Natural killer cell (primary cell): ENCODE measurements at regions not wholly inside any gene's neighbourhood (a gene's known extent, or its start where the extent isn't known, plus 50 kb on each side); places are given as distances from the start of the nearest gene placed in this dataset.

Experiments used
- ATAC-seq, 3 donors: fragments of 150-1000 bp in 2 of 3; fragments of 200-7000 bp in 1 of 3; cut with Tn5 transposase; 1 replicate in 1 of 3; 2 replicates in 2 of 3; pipeline ENCODE4 v1.10.0; 2021; ENCODE audit warnings: mild to moderate bottlenecking in 2 of 3, moderate library complexity in 2 of 3
- DNase-seq, 2 donors: peaks; one replicate each; pipeline versions ENCODE4 v3.0.0 to v3.0.0-alpha.2; 2013 to 2021; ENCODE audit warnings: mixed read lengths in 1 of 2
- H3K27ac ChIP-seq: one replicate; pipeline ENCODE4 v1.5.1; 2013; ENCODE audit warnings: mild to moderate bottlenecking, low read length
- H3K27me3 ChIP-seq: one replicate; pipeline ENCODE4 v1.6.1; 2013; ENCODE audit warnings: low read length; ENCODE audit not compliant: control insufficient read depth, insufficient read depth
- H3K36me3 ChIP-seq: one replicate; pipeline ENCODE4 v1.6.1; 2013; ENCODE audit warnings: low read length; ENCODE audit not compliant: control insufficient read depth, insufficient read depth
- H3K4me1 ChIP-seq: one replicate; pipeline ENCODE4 v1.6.1; 2013; ENCODE audit warnings: low read length; ENCODE audit not compliant: control insufficient read depth, insufficient read depth
- H3K4me3 ChIP-seq: one replicate; pipeline ENCODE4 v1.5.1; 2013; ENCODE audit warnings: low read length
- H3K9me3 ChIP-seq: one replicate; pipeline ENCODE4 v1.6.1; 2013; ENCODE audit warnings: low read length; ENCODE audit not compliant: control insufficient read depth, insufficient read depth
- H3K27ac Mint-ChIP-seq, 2 donors: one replicate each; pipeline ENCODE4 v1.8.0; 2022; ENCODE audit warnings: mild to moderate bottlenecking in 2 of 2, mixed read lengths in 2 of 2, moderate library complexity in 1 of 2
- H3K27me3 Mint-ChIP-seq, 2 donors: one replicate each; pipeline ENCODE4 v1.8.0; 2022; ENCODE audit warnings: low read depth in 2 of 2, mixed read lengths in 2 of 2
- H3K36me3 Mint-ChIP-seq: one replicate; pipeline ENCODE4 v1.8.0; 2022; ENCODE audit warnings: mixed read lengths
- H3K4me1 Mint-ChIP-seq, 2 donors: one replicate each; pipeline ENCODE4 v1.8.0; 2022; ENCODE audit warnings: mixed read lengths in 2 of 2
- H3K4me3 Mint-ChIP-seq: one replicate; pipeline ENCODE4 v1.8.0; 2022; ENCODE audit warnings: mild to moderate bottlenecking, moderate library complexity, mixed read lengths
- H3K9me3 Mint-ChIP-seq, 2 donors: one replicate each; pipeline ENCODE4 v1.8.0; 2022; ENCODE audit warnings: mixed read lengths in 2 of 2
- CTCF ChIP-seq: fragments of 200-600 bp; IDR thresholded peaks from one replicate; pipeline ENCODE4 v1.8.0; 2022; ENCODE audit warnings: antibody characterized with exemption
- WGBS: methylation state at CpG from one replicate; pipeline ENCODE4 v1.1.7; 2013; ENCODE audit warnings: missing lambda C conversion rate; ENCODE audit not compliant: insufficient coverage; 5-methylcytosine and 5-hydroxymethylcytosine counted together
- intact Hi-C: fragments of 100-400 bp; cut with micrococcal nuclease; formaldehyde crosslinking; loops from one replicate; pipeline ENCODE4 v1.14.2; 2022

GRCh38 chr12:113651662-113652061 is 180.0 kb upstream of the LHX5 start:
- H3K27me3 Mint-ChIP-seq, result peaks cover 16 to 41% of the 10 kb centered on the region in 2 donors
- DNase-seq, result no peak

GRCh38 chr12:113650476-113650875 is 178.8 kb upstream of the LHX5 start:
- Histone ChIP-seq H3K36me3 (no peaks in the 10 kb centered on the region), H3K27ac (no peak overlapping the region), H3K9me3 (peaks cover 9% of the 10 kb centered on the region), H3K4me1 (no peaks in the 10 kb centered on the region), H3K4me3 (no peak overlapping the region), H3K27me3 (no peaks in the 10 kb centered on the region)
- Mint-ChIP-seq H3K4me1 (no peaks in the 10 kb centered on the region), H3K9me3 (no peaks in the 10 kb centered on the region), H3K4me3 (no peak overlapping the region), H3K36me3 (no peaks in the 10 kb centered on the region), H3K27me3 (peaks cover 16 to 42% of the 10 kb centered on the region in 2 donors), H3K27ac (no peak overlapping the region)
- DNase-seq (no peak), ATAC-seq (no peak)
- WGBS, result 83% methylated on average over 5 of the region's 6 CpGs
- intact Hi-C loops, result no loop called here
- TF ChIP-seq CTCF, result no peak

More at GRCh38 chr12:113651662-113652061, 180.0 kb upstream of the LHX5 start:
- intact Hi-C loops, result no loop called here
- TF ChIP-seq CTCF, result no peak
- peaks cover 10% of the 10 kb centered on the region for H3K9me3 ChIP-seq
- no peak overlapping the region for H3K27ac ChIP-seq
- no peak overlapping the region for H3K4me3 Mint-ChIP-seq
- WGBS, result 96% methylated on average over 3 of the region's 3 CpGs
- no peaks in the 10 kb centered on the region for H3K27me3 ChIP-seq
- H3K4me3 ChIP-seq, result no peak overlapping the region
- H3K36me3 Mint-ChIP-seq, result no peaks in the 10 kb centered on the region
- no peaks in the 10 kb centered on the region for H3K36me3 ChIP-seq
- H3K4me1 Mint-ChIP-seq, result no peaks in the 10 kb centered on the region
- no peaks in the 10 kb centered on the region for H3K4me1 ChIP-seq
- H3K27ac Mint-ChIP-seq, result no peak overlapping the region
- H3K9me3 Mint-ChIP-seq, result no peaks in the 10 kb centered on the region
- no peak for ATAC-seq

GRCh38 chr12:113649256-113649830 is 177.7 kb upstream of the LHX5 start:
- H3K36me3 ChIP-seq, result no peaks in the 10 kb centered on the region
- H3K27ac ChIP-seq, result no peak overlapping the region
- no peaks in the 10 kb centered on the region for H3K36me3 Mint-ChIP-seq
- no peaks in the 10 kb centered on the region for H3K4me1 Mint-ChIP-seq
- peaks cover 18 to 51% of the 10 kb centered on the region in 2 donors for H3K27me3 Mint-ChIP-seq
- no peaks in the 10 kb centered on the region for H3K9me3 ChIP-seq
- intact Hi-C loops, result no loop called here
- H3K4me3 ChIP-seq, result no peak overlapping the region
- no peak for ATAC-seq
- DNase-seq, result no peak
- no peak overlapping the region for H3K27ac Mint-ChIP-seq
- no peaks in the 10 kb centered on the region for H3K27me3 ChIP-seq
- no peaks in the 10 kb centered on the region for H3K9me3 Mint-ChIP-seq
- 22% methylated on average over 16 of the region's 20 CpGs for WGBS
- H3K4me3 Mint-ChIP-seq, result no peak overlapping the region
- TF ChIP-seq CTCF, result no peak
- H3K4me1 ChIP-seq, result no peaks in the 10 kb centered on the region

- WGBS, result 80% methylated on average over 4 of the region's 4 CpGs
- Mint-ChIP-seq H3K4me1 (no peaks in the 10 kb centered on the region), H3K27ac (no peak overlapping the region), H3K36me3 (no peaks in the 10 kb centered on the region), H3K4me3 (no peak overlapping the region), H3K27me3 (peaks cover 28 to 57% of the 10 kb centered on the region in 2 donors), H3K9me3 (no peaks in the 10 kb centered on the region)
- H3K4me3 ChIP-seq, result no peak overlapping the region
- H3K27me3 ChIP-seq, result no peaks in the 10 kb centered on the region
- DNase-seq (no peak), ATAC-seq (no peak)
- H3K36me3 ChIP-seq, result no peaks in the 10 kb centered on the region
- TF ChIP-seq CTCF, result no peak
- no peak overlapping the region for H3K27ac ChIP-seq
- intact Hi-C loops, result no loop called here
- H3K4me1 ChIP-seq, result no peaks in the 10 kb centered on the region
- H3K9me3 ChIP-seq, result no peaks in the 10 kb centered on the region
Observed at GRCh38 chr12:113647048-113647447, 175.4 kb upstream of the LHX5 start.
